ENCODE measurements at regions not wholly inside any gene's neighbourhood (a gene's known extent, or its start where the extent isn't known, plus 50 kb on each side); places are given as distances from the start of the nearest gene placed in this dataset.
"Not testable (repeated sequence)": the region's sequence is repeated elsewhere in the genome, so short reads cannot be mapped to it uniquely, and the experiment has no call there.

GRCh38 chr6:9754515-9754914 is 660.4 kb downstream of the TFAP2A start:
- DNase-seq, result no peak
- no peak overlapping the region for H3K27ac ChIP-seq

DNA sequence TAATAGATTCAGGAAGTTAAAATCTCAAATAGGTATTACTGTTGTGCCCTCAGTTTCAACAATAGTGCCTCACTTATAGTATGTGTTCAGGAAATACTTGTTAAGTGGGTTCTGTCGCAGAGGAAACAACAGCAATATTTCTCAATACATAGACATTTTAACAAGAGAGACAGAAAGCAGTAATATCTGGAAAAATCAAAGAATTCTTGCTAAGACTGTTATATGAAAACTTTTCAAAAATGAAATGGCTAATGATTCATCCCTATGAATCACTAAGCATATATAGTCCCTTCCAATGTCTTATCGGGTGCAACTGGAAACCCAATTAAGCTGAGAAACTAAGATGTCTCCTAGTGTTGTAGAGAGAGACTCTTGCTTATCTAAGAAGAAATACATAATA is 668.9 kb downstream of the TFAP2A start:
- no peaks in the 10 kb centered on the region for H3K36me3 ChIP-seq
- no peak overlapping the region for H3K27ac ChIP-seq
- H3K27me3 ChIP-seq, result no peaks in the 10 kb centered on the region
- no peaks in the 10 kb centered on the region for H3K4me1 ChIP-seq
- no peaks in the 10 kb centered on the region for H3K9me3 ChIP-seq
- TF ChIP-seq POLR2A (IDR thresholded peaks at IDR 0.05), result no peak
- TF ChIP-seq, protein P1, sequence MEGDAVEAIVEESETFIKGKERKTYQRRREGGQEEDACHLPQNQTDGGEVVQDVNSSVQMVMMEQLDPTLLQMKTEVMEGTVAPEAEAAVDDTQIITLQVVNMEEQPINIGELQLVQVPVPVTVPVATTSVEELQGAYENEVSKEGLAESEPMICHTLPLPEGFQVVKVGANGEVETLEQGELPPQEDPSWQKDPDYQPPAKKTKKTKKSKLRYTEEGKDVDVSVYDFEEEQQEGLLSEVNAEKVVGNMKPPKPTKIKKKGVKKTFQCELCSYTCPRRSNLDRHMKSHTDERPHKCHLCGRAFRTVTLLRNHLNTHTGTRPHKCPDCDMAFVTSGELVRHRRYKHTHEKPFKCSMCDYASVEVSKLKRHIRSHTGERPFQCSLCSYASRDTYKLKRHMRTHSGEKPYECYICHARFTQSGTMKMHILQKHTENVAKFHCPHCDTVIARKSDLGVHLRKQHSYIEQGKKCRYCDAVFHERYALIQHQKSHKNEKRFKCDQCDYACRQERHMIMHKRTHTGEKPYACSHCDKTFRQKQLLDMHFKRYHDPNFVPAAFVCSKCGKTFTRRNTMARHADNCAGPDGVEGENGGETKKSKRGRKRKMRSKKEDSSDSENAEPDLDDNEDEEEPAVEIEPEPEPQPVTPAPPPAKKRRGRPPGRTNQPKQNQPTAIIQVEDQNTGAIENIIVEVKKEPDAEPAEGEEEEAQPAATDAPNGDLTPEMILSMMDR (IDR thresholded peaks at IDR 0.05), result no peak
- intact Hi-C loops (cut with DNase I; ENCODE audit: low total_unique reads), result no loop called here
- no peak for DNase-seq
- H3K4me3 ChIP-seq, result no peak overlapping the region

More at GRCh38 chr6:9754515-9754914, 660.4 kb downstream of the TFAP2A start:
- Histone ChIP-seq H3K27me3 (no peaks in the 10 kb centered on the region), H3K36me3 (no peaks in the 10 kb centered on the region), H3K4me1 (no peaks in the 10 kb centered on the region), H3K9me3 (no peaks in the 10 kb centered on the region), H3K4me3 (no peak overlapping the region)
- intact Hi-C loops (cut with DNase I; ENCODE audit: low total_unique reads), result no loop called here
- TF ChIP-seq, protein P1 (IDR thresholded peaks at IDR 0.05), result no peak
- no peak for TF ChIP-seq POLR2A (IDR thresholded peaks at IDR 0.05)

DNA sequence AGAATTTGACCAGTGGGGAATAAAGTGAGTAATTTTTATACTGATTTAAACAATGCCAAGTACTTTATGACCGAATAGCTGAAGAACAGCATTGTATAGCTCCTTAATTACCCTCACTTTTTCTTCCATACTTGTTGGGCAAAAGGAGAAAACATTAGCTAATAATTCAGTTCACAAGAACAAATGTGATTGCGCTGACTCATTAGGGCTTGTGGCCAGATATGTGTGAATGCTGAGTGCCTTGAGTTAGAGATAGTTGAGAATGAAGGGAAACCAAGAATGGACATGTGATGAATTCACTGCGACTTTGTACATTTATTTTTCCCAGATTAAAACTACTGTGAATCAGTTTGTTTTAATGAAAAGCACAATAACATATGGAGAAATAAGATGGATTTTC is 669.4 kb downstream of the TFAP2A start:
- no peak overlapping the region for H3K4me3 ChIP-seq
- intact Hi-C loops (cut with DNase I; ENCODE audit: low total_unique reads), result no loop called here
- no peaks in the 10 kb centered on the region for H3K36me3 ChIP-seq

DNA sequence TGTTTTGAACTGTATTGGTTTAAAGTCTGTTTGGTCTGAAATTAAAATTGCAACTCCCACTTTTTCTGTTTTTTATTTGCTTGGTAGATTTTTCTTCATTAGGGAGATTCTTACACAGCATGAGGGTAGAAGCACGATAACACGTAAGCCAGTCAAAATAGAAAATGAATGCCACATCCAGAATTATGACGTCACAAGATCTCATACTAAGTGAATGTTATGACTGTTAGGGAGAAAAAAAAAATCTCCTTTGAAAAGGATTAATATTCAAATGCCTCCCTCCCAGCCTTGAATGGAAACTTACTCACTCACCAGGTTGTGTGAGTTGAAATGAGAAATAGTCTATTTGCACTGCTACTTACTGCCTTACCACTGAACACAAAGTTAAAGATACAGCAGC is 670.8 kb downstream of the TFAP2A start:
- no peak overlapping the region for H3K27ac ChIP-seq
- H3K9me3 ChIP-seq, result no peaks in the 10 kb centered on the region
- intact Hi-C loops (cut with DNase I; ENCODE audit: low total_unique reads), result no loop called here
- H3K4me1 ChIP-seq, result no peaks in the 10 kb centered on the region
- no peak for DNase-seq
- no peaks in the 10 kb centered on the region for H3K27me3 ChIP-seq
- no peak overlapping the region for H3K4me3 ChIP-seq
- TF ChIP-seq, protein P1 (IDR thresholded peaks at IDR 0.05), result no peak
- TF ChIP-seq POLR2A (IDR thresholded peaks at IDR 0.05), result no peak
- H3K36me3 ChIP-seq, result no peaks in the 10 kb centered on the region

More for the DNA sequence above, 669.4 kb downstream of the TFAP2A start:
- Histone ChIP-seq H3K9me3 (no peaks in the 10 kb centered on the region), H3K4me1 (no peaks in the 10 kb centered on the region), H3K27ac (no peak overlapping the region), H3K27me3 (no peaks in the 10 kb centered on the region)
- no peak for DNase-seq
- TF ChIP-seq POLR2A (IDR thresholded peaks at IDR 0.05), result no peak
- TF ChIP-seq, protein P1 (IDR thresholded peaks at IDR 0.05), result no peak

DNA sequence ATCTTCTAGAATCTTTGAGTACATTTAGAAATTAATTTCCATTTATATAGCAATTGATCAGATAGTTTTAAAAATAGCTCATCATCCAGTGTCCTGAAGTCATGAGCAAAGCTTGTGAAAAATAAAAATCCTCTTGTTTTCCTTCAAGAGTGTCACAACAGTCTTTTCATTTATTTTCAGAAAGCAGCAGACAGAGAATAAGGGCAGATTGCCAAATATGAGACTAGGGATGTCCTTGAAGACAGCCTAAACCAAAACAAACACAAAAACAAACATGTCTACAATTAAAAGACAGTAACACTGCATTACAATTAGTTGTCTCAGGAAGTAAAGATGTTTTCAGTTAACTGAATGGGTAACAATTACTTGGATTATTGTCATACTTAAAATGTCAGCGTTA is 682.8 kb downstream of the TFAP2A start:
- H3K36me3 ChIP-seq, result no peaks in the 10 kb centered on the region
- intact Hi-C loops (cut with DNase I; ENCODE audit: low total_unique reads), result no loop called here

GRCh38 chr6:9725776-9726175 is 689.1 kb downstream of the TFAP2A start:
- not testable (repeated sequence) for H3K36me3 ChIP-seq, DNase-seq

More for the DNA sequence above, 682.8 kb downstream of the TFAP2A start:
- H3K27ac ChIP-seq, result no peak overlapping the region
- H3K4me3 ChIP-seq, result no peak overlapping the region
- no peak for DNase-seq
- H3K9me3 ChIP-seq, result no peaks in the 10 kb centered on the region
- no peaks in the 10 kb centered on the region for H3K27me3 ChIP-seq
- no peaks in the 10 kb centered on the region for H3K4me1 ChIP-seq
- TF ChIP-seq POLR2A (IDR thresholded peaks at IDR 0.05), result no peak
- TF ChIP-seq, protein P1 (IDR thresholded peaks at IDR 0.05), result no peak

More at GRCh38 chr6:9725776-9726175, 689.1 kb downstream of the TFAP2A start:
- H3K27ac ChIP-seq; H3K27me3 ChIP-seq; H3K9me3 ChIP-seq; H3K4me1 ChIP-seq; intact Hi-C loops (cut with DNase I; ENCODE audit: low total_unique reads); H3K4me3 ChIP-seq: not testable (repeated sequence)

All from uterus (tissue), 3 donors.